ENCODE measurements at regions not wholly inside any gene's neighbourhood (a gene's known extent, or its start where the extent isn't known, plus 50 kb on each side); places are given as distances from the start of the nearest gene placed in this dataset.

- TF ChIP-seq, protein P1, sequence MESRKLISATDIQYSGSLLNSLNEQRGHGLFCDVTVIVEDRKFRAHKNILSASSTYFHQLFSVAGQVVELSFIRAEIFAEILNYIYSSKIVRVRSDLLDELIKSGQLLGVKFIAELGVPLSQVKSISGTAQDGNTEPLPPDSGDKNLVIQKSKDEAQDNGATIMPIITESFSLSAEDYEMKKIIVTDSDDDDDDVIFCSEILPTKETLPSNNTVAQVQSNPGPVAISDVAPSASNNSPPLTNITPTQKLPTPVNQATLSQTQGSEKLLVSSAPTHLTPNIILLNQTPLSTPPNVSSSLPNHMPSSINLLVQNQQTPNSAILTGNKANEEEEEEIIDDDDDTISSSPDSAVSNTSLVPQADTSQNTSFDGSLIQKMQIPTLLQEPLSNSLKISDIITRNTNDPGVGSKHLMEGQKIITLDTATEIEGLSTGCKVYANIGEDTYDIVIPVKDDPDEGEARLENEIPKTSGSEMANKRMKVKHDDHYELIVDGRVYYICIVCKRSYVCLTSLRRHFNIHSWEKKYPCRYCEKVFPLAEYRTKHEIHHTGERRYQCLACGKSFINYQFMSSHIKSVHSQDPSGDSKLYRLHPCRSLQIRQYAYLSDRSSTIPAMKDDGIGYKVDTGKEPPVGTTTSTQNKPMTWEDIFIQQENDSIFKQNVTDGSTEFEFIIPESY (IDR thresholded peaks at IDR 0.05; ENCODE audit: extremely low read depth, insufficient replicate concordance, low read length) = no peak
- no peak for TF ChIP-seq CEBPB (IDR thresholded peaks at IDR 0.05; ENCODE audit: low read depth)
- TF ChIP-seq YY1 (IDR thresholded peaks at IDR 0.05; ENCODE audit: extremely low read depth, insufficient replicate concordance, low read depth, low read length) = no peak
- no peak for TF ChIP-seq ATF3 (IDR thresholded peaks at IDR 0.05)
- TF ChIP-seq EGR1 (IDR thresholded peaks at IDR 0.05; ENCODE audit: low read depth) = no peak
- TF ChIP-seq JUND (IDR thresholded peaks at IDR 0.05) = no peak
- TF ChIP-seq POLR2AphosphoS5 (IDR thresholded peaks at IDR 0.05; ENCODE audit: low read depth, low read length) = no peak
Observed at GRCh38 chr4:152021788-152022438, 261.1 kb upstream of the GATB start (continued).

DNA sequence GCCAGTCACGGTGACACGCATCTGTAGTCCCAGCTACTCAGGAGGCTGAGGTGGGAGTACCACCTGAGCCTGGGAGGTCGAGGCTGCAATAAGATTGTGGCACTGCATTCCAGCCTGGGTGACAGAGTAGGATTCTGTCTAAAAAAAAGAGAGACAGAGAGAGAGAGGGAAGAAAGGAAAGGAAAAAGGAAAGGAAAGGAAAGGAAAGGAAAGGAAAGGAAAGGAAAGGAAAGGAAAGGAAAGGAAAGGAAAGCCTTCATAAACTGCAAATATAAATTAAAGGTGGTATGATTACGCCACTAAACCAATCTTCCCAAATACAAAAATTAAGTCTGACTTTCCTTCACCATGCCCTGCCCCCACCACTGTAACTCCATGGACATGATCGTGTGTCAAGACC, 259.3 kb upstream of the GATB start:
- no TSS peak for BruUV-seq (replicated peaks)

More for the DNA sequence above, 259.3 kb upstream of the GATB start:
- TF ChIP-seq SRF (IDR thresholded peaks at IDR 0.05; ENCODE audit: low read depth) (no peak), CBX3 (IDR thresholded peaks at IDR 0.05; ENCODE audit: low read depth) (no peak), ZNF274 (IDR thresholded peaks at IDR 0.05; ENCODE audit: low read depth, low read length) (no peak), TCF7L2 (IDR thresholded peaks at IDR 0.05; ENCODE audit: borderline replicate concordance, extremely low read depth, insufficient read depth, insufficient read length) (no peak), EGR1 (IDR thresholded peaks at IDR 0.05; ENCODE audit: low read depth) (no peak), JUND (IDR thresholded peaks at IDR 0.05) (no peak), SP1 (IDR thresholded peaks at IDR 0.05; ENCODE audit: low read depth) (no peak), ATF3 (IDR thresholded peaks at IDR 0.05) (no peak), ZFX (IDR thresholded peaks at IDR 0.05) (no peak), CTCF (IDR thresholded peaks at IDR 0.05 in 2 of 3, conservative IDR thresholded peaks at IDR 0.05 in 1 of 3; ENCODE audit: borderline replicate concordance in 1 of 3, insufficient read depth in 1 of 3, low read depth in 2 of 3, low read length in 2 of 3) (no peak), POLR2AphosphoS5 (IDR thresholded peaks at IDR 0.05; ENCODE audit: low read depth, low read length) (no peak), RAD21 (IDR thresholded peaks at IDR 0.05; ENCODE audit: low read depth) (no peak), EZH2phosphoT487 (IDR thresholded peaks at IDR 0.05; ENCODE audit: borderline replicate concordance) (no peak), SIN3A (IDR thresholded peaks at IDR 0.05; ENCODE audit: low read depth) (no peak), CEBPB (IDR thresholded peaks at IDR 0.05; ENCODE audit: low read depth) (no peak)
- TF ChIP-seq, protein P2, sequence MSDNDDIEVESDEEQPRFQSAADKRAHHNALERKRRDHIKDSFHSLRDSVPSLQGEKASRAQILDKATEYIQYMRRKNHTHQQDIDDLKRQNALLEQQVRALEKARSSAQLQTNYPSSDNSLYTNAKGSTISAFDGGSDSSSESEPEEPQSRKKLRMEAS (IDR thresholded peaks at IDR 0.05) = no peak
- TF ChIP-seq, protein P1 (IDR thresholded peaks at IDR 0.05; ENCODE audit: extremely low read depth, insufficient replicate concordance, low read length) = no peak
- no peak overlapping the region for H3K4me2 ChIP-seq (ENCODE audit: low read length)
- no peak overlapping the region for H3K4me3 ChIP-seq (replicated peaks in 1 of 2; ENCODE audit: low read depth in 1 of 2, low read length in 2 of 2)
- no peaks in the 10 kb centered on the region for H3K9me3 ChIP-seq (ENCODE audit: control insufficient read depth in 1 of 2, insufficient read depth in 1 of 2, low read depth in 1 of 2, low read length in 2 of 2)
- H3K27me3 ChIP-seq (ENCODE audit: insufficient read depth, low read length) = no peaks in the 10 kb centered on the region
- no peak overlapping the region for H2AFZ ChIP-seq (ENCODE audit: low read depth, low read length, poor library complexity, severe bottlenecking)
- no peaks in the 10 kb centered on the region for H3K36me3 ChIP-seq (ENCODE audit: control insufficient read depth in 1 of 2, insufficient read depth in 2 of 2, low read length in 2 of 2)
- no peak overlapping the region for H3K27ac ChIP-seq (ENCODE audit: low read depth, low read length)
- intact Hi-C loops (cut with micrococcal nuclease) = no loop called here
- H3K79me2 ChIP-seq (ENCODE audit: insufficient read depth, low read length) = no peaks in the 10 kb centered on the region
- no peaks in the 10 kb centered on the region for H4K20me1 ChIP-seq (ENCODE audit: insufficient read depth)
- no peak overlapping the region for H3K9ac ChIP-seq (ENCODE audit: low read length)
- DNase-seq (ENCODE audit: low read depth, low spot score) (no peak), ATAC-seq (no peak)
- ChIA-PET RAD21 (ENCODE audit: low non-redundant PET in 1 of 2, low total read pairs in 2 of 2, uncharacterized antibody in 2 of 2, unreplicated experiment in 2 of 2) (no interaction called here), CTCF (interaction anchor here (1.5 kb wide), 1 partner anchor 26 kb away, joined by 4 read pairs; no protein-coding TSS in a partner anchor), POLR2A (no interaction called here)
- no peaks in the 10 kb centered on the region for H3K4me1 ChIP-seq (ENCODE audit: control insufficient read depth in 1 of 2, insufficient read depth in 2 of 2, low read length in 2 of 2)
- H3K9me2 ChIP-seq (ENCODE audit: insufficient read depth) = no peaks in the 10 kb centered on the region
